ENCODE measurements at regions not wholly inside any gene's neighbourhood (a gene's known extent, or its start where the extent isn't known, plus 50 kb on each side); places are given as distances from the start of the nearest gene placed in this dataset.

GRCh38 chr3:66553441-66554113, 52.8 kb upstream of the LRIG1 start:
- H3K9ac ChIP-seq (ENCODE audit: control insufficient read depth, insufficient read depth, low read length), result no peak overlapping the region
- no peak overlapping the region for H2AFZ ChIP-seq (ENCODE audit: control insufficient read depth, low read depth, low read length)
- no peaks in the 10 kb centered on the region for H3K27me3 ChIP-seq (replicated peaks in 1 of 2; ENCODE audit: control insufficient read depth in 2 of 2, insufficient read depth in 2 of 2, low read length in 1 of 2)
- 27% methylated on average over 11 of the region's 11 CpGs for WGBS (ENCODE audit: insufficient coverage, insufficient replicate concordance, low lambda C conversion rate, missing lambda C conversion rate)
- no peak overlapping the region for H3K27ac ChIP-seq (ENCODE audit: control insufficient read depth, insufficient read depth)
- H3K4me2 ChIP-seq (ENCODE audit: control insufficient read depth, insufficient read depth), result no peak overlapping the region
- SMC1A ChIA-PET (ENCODE audit: uncharacterized antibody, unreplicated experiment), result no interaction called here
- TF ChIP-seq CREB1 (IDR thresholded peaks at IDR 0.05; ENCODE audit: low read depth) (no peak), STAT3 (IDR thresholded peaks at IDR 0.05; ENCODE audit: low read depth, low read length) (no peak), BACH1 (IDR thresholded peaks at IDR 0.05; ENCODE audit: borderline replicate concordance) (no peak), TCF3 (IDR thresholded peaks at IDR 0.05; ENCODE audit: borderline replicate concordance, insufficient read depth, low read depth, low read length) (no peak), USF1 (IDR thresholded peaks at IDR 0.05; ENCODE audit: borderline replicate concordance, extremely low read length, insufficient read depth, low read depth, low read length) (no peak), ZZZ3 (IDR thresholded peaks at IDR 0.05; ENCODE audit: control insufficient read depth, insufficient read length, low read depth) (no peak), EED (IDR thresholded peaks at IDR 0.05; ENCODE audit: low read depth) (no peak), MTA2 (IDR thresholded peaks at IDR 0.05; ENCODE audit: low read depth) (no peak), DPF2 (IDR thresholded peaks at IDR 0.05) (no peak), TBL1XR1 (IDR thresholded peaks at IDR 0.05; ENCODE audit: low read depth, low read length) (no peak), NFYB (IDR thresholded peaks at IDR 0.05; ENCODE audit: insufficient read depth, low read depth, low read length) (no peak)
- TF ChIP-seq, protein P1, sequence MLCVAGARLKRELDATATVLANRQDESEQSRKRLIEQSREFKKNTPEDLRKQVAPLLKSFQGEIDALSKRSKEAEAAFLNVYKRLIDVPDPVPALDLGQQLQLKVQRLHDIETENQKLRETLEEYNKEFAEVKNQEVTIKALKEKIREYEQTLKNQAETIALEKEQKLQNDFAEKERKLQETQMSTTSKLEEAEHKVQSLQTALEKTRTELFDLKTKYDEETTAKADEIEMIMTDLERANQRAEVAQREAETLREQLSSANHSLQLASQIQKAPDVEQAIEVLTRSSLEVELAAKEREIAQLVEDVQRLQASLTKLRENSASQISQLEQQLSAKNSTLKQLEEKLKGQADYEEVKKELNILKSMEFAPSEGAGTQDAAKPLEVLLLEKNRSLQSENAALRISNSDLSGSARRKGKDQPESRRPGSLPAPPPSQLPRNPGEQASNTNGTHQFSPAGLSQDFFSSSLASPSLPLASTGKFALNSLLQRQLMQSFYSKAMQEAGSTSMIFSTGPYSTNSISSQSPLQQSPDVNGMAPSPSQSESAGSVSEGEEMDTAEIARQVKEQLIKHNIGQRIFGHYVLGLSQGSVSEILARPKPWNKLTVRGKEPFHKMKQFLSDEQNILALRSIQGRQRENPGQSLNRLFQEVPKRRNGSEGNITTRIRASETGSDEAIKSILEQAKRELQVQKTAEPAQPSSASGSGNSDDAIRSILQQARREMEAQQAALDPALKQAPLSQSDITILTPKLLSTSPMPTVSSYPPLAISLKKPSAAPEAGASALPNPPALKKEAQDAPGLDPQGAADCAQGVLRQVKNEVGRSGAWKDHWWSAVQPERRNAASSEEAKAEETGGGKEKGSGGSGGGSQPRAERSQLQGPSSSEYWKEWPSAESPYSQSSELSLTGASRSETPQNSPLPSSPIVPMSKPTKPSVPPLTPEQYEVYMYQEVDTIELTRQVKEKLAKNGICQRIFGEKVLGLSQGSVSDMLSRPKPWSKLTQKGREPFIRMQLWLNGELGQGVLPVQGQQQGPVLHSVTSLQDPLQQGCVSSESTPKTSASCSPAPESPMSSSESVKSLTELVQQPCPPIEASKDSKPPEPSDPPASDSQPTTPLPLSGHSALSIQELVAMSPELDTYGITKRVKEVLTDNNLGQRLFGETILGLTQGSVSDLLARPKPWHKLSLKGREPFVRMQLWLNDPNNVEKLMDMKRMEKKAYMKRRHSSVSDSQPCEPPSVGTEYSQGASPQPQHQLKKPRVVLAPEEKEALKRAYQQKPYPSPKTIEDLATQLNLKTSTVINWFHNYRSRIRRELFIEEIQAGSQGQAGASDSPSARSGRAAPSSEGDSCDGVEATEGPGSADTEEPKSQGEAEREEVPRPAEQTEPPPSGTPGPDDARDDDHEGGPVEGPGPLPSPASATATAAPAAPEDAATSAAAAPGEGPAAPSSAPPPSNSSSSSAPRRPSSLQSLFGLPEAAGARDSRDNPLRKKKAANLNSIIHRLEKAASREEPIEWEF (IDR thresholded peaks at IDR 0.05; ENCODE audit: insufficient replicate concordance, low read depth, low read length), result no peak
- CTCF ChIA-PET, result interaction anchor here (1.4 kb wide), 1 partner anchor 146 kb away, joined by 5 read pairs; no protein-coding TSS in a partner anchor
- intact Hi-C loops (cut with micrococcal nuclease; ENCODE audit: unreplicated experiment), result no loop called here
- no peaks in the 10 kb centered on the region for H4K20me1 ChIP-seq (ENCODE audit: control insufficient read depth, insufficient read depth)
- RAD21 ChIA-PET (ENCODE audit: unreplicated experiment), result no interaction called here
- no peak for ATAC-seq
- FAIRE-seq, result no peak
- no peaks in the 10 kb centered on the region for H3K36me3 ChIP-seq (ENCODE audit: control insufficient read depth in 2 of 2, insufficient read depth in 2 of 2, low read length in 1 of 2)
- H3K4me1 ChIP-seq (ENCODE audit: control insufficient read depth, insufficient read depth, low read length), result no peaks in the 10 kb centered on the region
- H3K79me2 ChIP-seq (ENCODE audit: control insufficient read depth, insufficient read depth, low read length), result no peaks in the 10 kb centered on the region
- no TSS peak for BruUV-seq (replicated peaks)
- DNase-seq (ENCODE audit: low read depth, low spot score), result no peak
- in situ Hi-C loops (cut with MboI), result no loop called here
- H3K4me3 ChIP-seq, result no peak overlapping the region
- POLR2A ChIA-PET, result no interaction called here
- H3K9me3 ChIP-seq (replicated peaks; ENCODE audit: control insufficient read depth, insufficient read depth, low read length), result no peaks in the 10 kb centered on the region

Data from GM12878 (cell line).